ENCODE measurements at regions not wholly inside any gene's neighbourhood (a gene's known extent, or its start where the extent isn't known, plus 50 kb on each side); places are given as distances from the start of the nearest gene placed in this dataset.

- Histone ChIP-seq H3K9me3 (ENCODE audit: control insufficient read depth in 2 of 2, insufficient read depth in 1 of 2, low read depth in 1 of 2, low read length in 1 of 2) (peaks cover 1 to 8% of the 10 kb centered on the region in 2 donors), H3K36me3 (ENCODE audit: control insufficient read depth in 3 of 3, insufficient read depth in 2 of 3, low read depth in 1 of 3, low read length in 3 of 3) (no peaks in the 10 kb centered on the region), H3K27me3 (ENCODE audit: control insufficient read depth in 3 of 3, insufficient read depth in 3 of 3, low read length in 3 of 3) (no peaks in the 10 kb centered on the region), H3K4me1 (ENCODE audit: control insufficient read depth in 3 of 3, insufficient read depth in 2 of 3, low read depth in 1 of 3, low read length in 2 of 3) (no peaks in the 10 kb centered on the region), H3K4me3 (ENCODE audit: low read depth in 1 of 3, low read length in 3 of 3) (no peak overlapping the region), H3K27ac (ENCODE audit: low read depth in 1 of 3, low read length in 2 of 3) (no peak overlapping the region)
- FAIRE-seq (no peak), DNase-seq (peak in 1 of 2 donors; percentile 10)
- 52 to 64% (median 63%) methylated on average over 6 of the region's 6 CpGs for WGBS, 3 donors
These were observed 359.1 kb upstream of the CXorf51A start for GRCh38 chrX:147173594-147173993.

GRCh38 chrX:147170993-147171392, 356.4 kb upstream of the CXorf51A start:
- no peak overlapping the region for H3K27ac ChIP-seq (ENCODE audit: low read depth in 1 of 3, low read length in 2 of 3)
- H3K4me3 ChIP-seq (ENCODE audit: low read depth in 1 of 3, low read length in 3 of 3), result no peak overlapping the region
- FAIRE-seq (no peak), DNase-seq (no peak)
- no peaks in the 10 kb centered on the region for H3K27me3 ChIP-seq (ENCODE audit: control insufficient read depth in 3 of 3, insufficient read depth in 3 of 3, low read length in 3 of 3)
- H3K9me3 ChIP-seq (ENCODE audit: control insufficient read depth in 2 of 2, insufficient read depth in 1 of 2, low read depth in 1 of 2, low read length in 1 of 2), result peaks cover 1 to 11% of the 10 kb centered on the region in 2 donors
- 50 to 78% (median 71%) methylated on average over 3 of the region's 3 CpGs for WGBS, 3 donors
- H3K36me3 ChIP-seq (ENCODE audit: control insufficient read depth in 3 of 3, insufficient read depth in 2 of 3, low read depth in 1 of 3, low read length in 3 of 3), result no peaks in the 10 kb centered on the region
- no peaks in the 10 kb centered on the region for H3K4me1 ChIP-seq (ENCODE audit: control insufficient read depth in 3 of 3, insufficient read depth in 2 of 3, low read depth in 1 of 3, low read length in 2 of 3)
